ENCODE measurements at regions not wholly inside any gene's neighbourhood (a gene's known extent, or its start where the extent isn't known, plus 50 kb on each side); places are given as distances from the start of the nearest gene placed in this dataset.

- TF ChIP-seq CTCF (IDR thresholded peaks at IDR 0.05) (no peak), POLR2A (IDR thresholded peaks at IDR 0.05) (no peak), EP300 (IDR thresholded peaks at IDR 0.05) (no peak), POLR2AphosphoS5 (IDR thresholded peaks at IDR 0.05) (no peak)
Observed at GRCh38 chrX:25807022-25807421, 331.1 kb upstream of the MAGEB18 start.

Data from gastroesophageal sphincter (tissue), 3 donors.